SK-N-MC (cell line): ENCODE measurements at regions not wholly inside any gene's neighbourhood (a gene's known extent, or its start where the extent isn't known, plus 50 kb on each side); places are given as distances from the start of the nearest gene placed in this dataset.

ENCODE experiments used
- DNase-seq: peaks from one replicate; pipeline ENCODE4 v3.0.0-alpha.2; 2011; ENCODE audit warnings: low read depth, low spot score
- H3K27ac ChIP-seq: fragments of 200-600 bp; sonication (generic); 2 replicates; pipeline ENCODE4 v1.5.1; 2016; ENCODE audit warnings: mixed run types
- H3K36me3 ChIP-seq: fragments of 200-600 bp; sonication (generic); 2 replicates; pipeline ENCODE4 v1.6.1; 2017; ENCODE audit warnings: antibody characterized with exemption, low read length, mixed read lengths; ENCODE audit not compliant: insufficient read depth
- H3K4me3 ChIP-seq: fragments of 200-600 bp; sonication (generic); 2 replicates; pipeline ENCODE4 v1.5.1; 2016
- H3K9ac ChIP-seq: fragments of 200-600 bp; sonication (generic); 2 replicates; pipeline ENCODE4 v1.8.0; 2017; ENCODE audit warnings: mixed run types, mixed read lengths; ENCODE audit not compliant: insufficient read length
- H3K9me3 ChIP-seq: fragments of 200-600 bp; sonication (generic); 2 replicates; pipeline ENCODE4 v1.6.1; 2017; ENCODE audit warnings: low read depth, mild to moderate bottlenecking, antibody characterized with exemption, low read length, moderate library complexity, mixed read lengths
- EZH2 ChIP-seq: fragments of 200-600 bp; sonication (generic); IDR thresholded peaks from one replicate; pipeline ENCODE4 v1.6.1; 2017; ENCODE audit warnings: antibody characterized with exemption
- FOXP2 ChIP-seq: optimal IDR thresholded peaks from 2 replicates; pipeline ENCODE3; 2011; ENCODE audit warnings: mild to moderate bottlenecking, moderate library complexity; ENCODE audit not compliant: insufficient read depth; ENCODE audit errors: extremely low read length, control extremely low read depth
- POLR2AphosphoS5 ChIP-seq: IDR thresholded peaks from 2 replicates; pipeline ENCODE4 v1.6.1; 2012; ENCODE audit warnings: mild to moderate bottlenecking, low read depth, low read length, borderline replicate concordance

- Histone ChIP-seq H3K9me3 (no peaks in the 10 kb centered on the region), H3K9ac (no peak overlapping the region), H3K36me3 (no peaks in the 10 kb centered on the region), H3K4me3 (no peak overlapping the region), H3K27ac (no peak overlapping the region; the same call in 1 of the 2 replicates)
- TF ChIP-seq FOXP2 (no peak), POLR2AphosphoS5 (no peak), EZH2 (no peak)
- DNase-seq = no peak
Observed at GRCh38 chr1:10904396-10905358, 107.8 kb upstream of the TARDBP start.

- H3K27ac ChIP-seq = peak overlapping the region; percentile 58; the same call in 1 of the 2 replicates
Observed at GRCh38 chr1:10905841-10906655, 106.4 kb upstream of the TARDBP start.

DNA sequence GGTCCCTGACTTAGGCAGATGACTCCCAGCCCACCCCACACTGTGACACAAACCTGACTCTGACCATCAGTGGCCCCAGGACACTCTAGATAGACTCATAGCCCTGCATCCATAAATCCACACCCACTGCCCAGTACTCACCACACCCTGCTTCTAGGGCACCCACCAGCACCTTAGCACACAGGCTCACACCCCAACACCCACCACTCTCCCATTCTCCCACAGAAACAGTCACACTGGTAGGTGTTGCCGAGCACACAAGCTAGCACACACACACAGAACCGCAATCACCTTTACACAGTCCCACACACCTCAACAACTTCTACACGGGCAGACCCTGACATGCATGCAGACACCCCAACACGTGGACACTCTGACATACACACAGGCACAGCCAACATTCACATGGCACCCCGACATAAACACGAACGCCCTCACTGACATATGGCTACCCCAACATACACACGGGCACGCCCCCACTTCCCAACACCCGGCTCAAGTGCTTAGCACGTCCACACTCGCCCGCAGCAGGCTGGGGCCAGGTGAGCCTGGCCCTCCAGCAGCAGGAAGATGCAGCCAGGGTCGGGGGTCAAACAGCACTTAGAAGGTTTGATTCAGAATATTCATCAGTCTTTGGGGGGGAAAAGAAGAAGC, 105.5 kb upstream of the TARDBP start:
- no peaks in the 10 kb centered on the region for H3K36me3 ChIP-seq
- no peaks in the 10 kb centered on the region for H3K9me3 ChIP-seq
- TF ChIP-seq FOXP2 (no peak), EZH2 (no peak), POLR2AphosphoS5 (no peak)
- H3K4me3 ChIP-seq = no peak overlapping the region
- DNase-seq = no peak
- H3K9ac ChIP-seq = no peak overlapping the region
- no peak overlapping the region for H3K27ac ChIP-seq

More at GRCh38 chr1:10905841-10906655, 106.4 kb upstream of the TARDBP start:
- peak overlapping the region; percentile 37 for H3K9ac ChIP-seq
- TF ChIP-seq EZH2 (no peak), POLR2AphosphoS5 (no peak), FOXP2 (no peak)
- H3K9me3 ChIP-seq = no peaks in the 10 kb centered on the region
- no peak for DNase-seq
- H3K4me3 ChIP-seq = peak overlapping the region; percentile 48
- H3K36me3 ChIP-seq = no peaks in the 10 kb centered on the region

DNA sequence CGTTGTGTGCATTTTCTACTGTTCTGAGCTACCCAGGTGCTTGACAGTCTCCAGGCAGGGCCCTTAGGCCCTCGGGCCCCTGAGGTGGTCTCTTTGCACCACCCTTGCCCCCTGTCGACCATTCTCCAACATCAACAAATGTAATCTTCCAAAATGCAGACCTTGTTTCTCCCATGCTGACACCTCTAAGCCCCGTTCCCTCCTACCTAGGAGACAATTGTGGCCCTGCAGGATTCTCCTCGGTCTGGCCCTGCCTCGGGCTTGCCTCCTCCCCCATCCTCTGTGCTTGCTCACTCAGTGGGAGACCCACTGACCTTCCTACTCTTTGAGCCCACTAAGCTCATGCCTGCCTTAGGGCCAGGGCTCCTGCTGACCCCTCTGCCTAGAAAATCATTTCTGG, 104.2 kb upstream of the TARDBP start:
- Histone ChIP-seq H3K9me3 (no peaks in the 10 kb centered on the region), H3K9ac (no peak overlapping the region), H3K4me3 (no peak overlapping the region), H3K27ac (no peak overlapping the region), H3K36me3 (no peaks in the 10 kb centered on the region)
- DNase-seq = no peak
- TF ChIP-seq EZH2 (no peak), POLR2AphosphoS5 (no peak), FOXP2 (no peak)

- H3K36me3 ChIP-seq = no peaks in the 10 kb centered on the region
- TF ChIP-seq FOXP2 = no peak
- no peak for TF ChIP-seq EZH2
- no peak for TF ChIP-seq POLR2AphosphoS5
- H3K9ac ChIP-seq = no peak overlapping the region
- H3K4me3 ChIP-seq = no peak overlapping the region
- no peak overlapping the region for H3K27ac ChIP-seq
- no peaks in the 10 kb centered on the region for H3K9me3 ChIP-seq
- no peak for DNase-seq
Observed at GRCh38 chr1:10909697-10910680, 102.5 kb upstream of the TARDBP start.

DNA sequence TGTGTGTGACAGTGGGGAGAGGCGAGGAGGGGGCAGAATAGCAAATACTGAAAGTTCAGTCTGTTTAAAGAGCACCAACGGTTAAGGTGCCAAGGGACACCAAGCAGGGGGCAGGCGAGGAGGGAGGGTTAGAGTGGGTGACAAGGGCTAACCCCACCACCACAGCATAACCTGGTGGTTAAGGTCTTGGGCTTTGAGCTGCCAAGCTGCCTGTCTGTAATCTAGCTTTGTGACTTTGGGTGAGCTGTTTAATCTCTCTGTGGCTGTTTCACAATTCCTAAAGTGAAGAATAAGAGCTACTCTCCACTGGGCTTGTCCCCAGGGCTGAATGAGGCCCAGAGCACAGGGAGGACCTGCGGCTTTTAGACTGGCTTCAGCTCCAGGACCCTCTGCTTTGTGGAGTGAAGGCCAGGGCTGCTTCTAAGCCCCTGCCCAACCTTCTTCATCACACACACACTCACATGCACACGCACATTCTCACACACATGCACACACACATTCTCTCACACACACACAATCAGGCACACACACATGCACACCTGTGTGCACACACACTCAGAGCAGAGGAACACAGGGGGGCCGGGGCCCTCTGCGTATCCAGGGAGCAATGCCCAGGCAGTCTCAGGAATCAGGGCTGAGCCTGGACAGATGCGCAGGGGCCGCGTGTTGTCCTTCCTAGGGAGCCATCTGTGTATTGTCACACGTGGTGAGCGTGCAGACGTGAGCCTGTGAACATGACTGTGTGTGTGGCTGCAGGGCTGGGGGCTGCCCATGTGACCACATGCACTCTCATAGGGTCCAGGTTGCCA, 101.6 kb upstream of the TARDBP start:
- no peak for DNase-seq
- no peak overlapping the region for H3K4me3 ChIP-seq
- H3K9me3 ChIP-seq = no peaks in the 10 kb centered on the region
- TF ChIP-seq EZH2 (no peak), FOXP2 (no peak), POLR2AphosphoS5 (no peak)
- H3K9ac ChIP-seq = no peak overlapping the region
- no peaks in the 10 kb centered on the region for H3K36me3 ChIP-seq
- no peak overlapping the region for H3K27ac ChIP-seq

DNA sequence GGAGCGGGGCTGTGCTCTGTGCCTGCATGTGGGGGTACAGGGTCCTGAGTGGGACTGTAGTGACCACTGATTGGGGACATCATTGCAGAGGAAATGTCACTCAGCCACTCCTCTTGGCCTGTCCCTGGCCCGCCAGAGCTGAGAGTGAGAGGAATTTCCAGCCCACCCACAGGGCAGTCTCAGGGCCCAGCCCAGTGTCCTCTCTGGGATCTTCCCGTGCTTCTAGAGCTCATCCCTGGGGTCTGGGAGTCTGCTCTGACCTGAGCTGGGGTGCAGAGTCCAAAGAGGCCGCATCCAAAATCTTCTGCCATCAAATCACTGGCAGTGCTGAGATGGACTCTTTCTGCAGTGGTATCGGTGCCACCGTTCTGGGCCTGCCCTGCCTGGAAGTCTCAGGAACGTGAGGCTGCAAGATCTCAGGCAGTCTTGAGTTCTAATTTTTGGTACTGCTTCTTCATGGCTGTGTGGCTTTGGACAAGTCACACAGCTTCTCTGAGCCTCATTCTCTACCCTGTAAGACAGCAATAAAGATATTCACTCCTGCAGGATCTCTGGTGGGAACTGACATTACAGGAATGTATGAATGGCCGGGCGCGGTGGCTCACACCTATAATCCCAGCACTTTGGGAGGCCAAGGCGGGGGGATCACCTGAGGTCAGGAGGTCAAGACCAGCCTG, 100.8 kb upstream of the TARDBP start:
- no peak for TF ChIP-seq POLR2AphosphoS5
- no peak for TF ChIP-seq FOXP2
- TF ChIP-seq EZH2 = no peak
- Histone ChIP-seq H3K4me3 (no peak overlapping the region), H3K36me3 (no peaks in the 10 kb centered on the region), H3K27ac (no peak overlapping the region), H3K9ac (no peak overlapping the region), H3K9me3 (no peaks in the 10 kb centered on the region)
- DNase-seq = no peak
